MM.1S (cell line): ENCODE measurements at regions not wholly inside any gene's neighbourhood (a gene's known extent, or its start where the extent isn't known, plus 50 kb on each side); places are given as distances from the start of the nearest gene placed in this dataset.

ENCODE experiments used
- DNase-seq: peaks from one replicate; pipeline ENCODE4 v3.0.0-alpha.2; 2015
- H2AFZ ChIP-seq: fragments of 300-600 bp; sonication (generic); 2 replicates; pipeline ENCODE4 v1.6.0; 2016; ENCODE audit warnings: antibody characterized with exemption, low read length
- H3F3A ChIP-seq: fragments of 300-600 bp; sonication (generic); 2 replicates; pipeline ENCODE4 v1.6.1; 2016; ENCODE audit warnings: mild to moderate bottlenecking, antibody characterized with exemption, low read length, moderate library complexity, mixed read lengths; ENCODE audit not compliant: insufficient read depth
- H3K27ac ChIP-seq: fragments of 300-600 bp; sonication (generic); 2 replicates; pipeline ENCODE4 v1.5.1; 2016; ENCODE audit warnings: mild to moderate bottlenecking, low read length
- H3K27me3 ChIP-seq: fragments of 300-600 bp; sonication (generic); replicated peaks from 2 replicates; pipeline ENCODE4 v1.6.0; 2016; ENCODE audit warnings: low read length; ENCODE audit not compliant: insufficient read depth
- H3K36me3 ChIP-seq: fragments of 300-600 bp; sonication (generic); replicated peaks from 2 replicates; pipeline ENCODE4 v1.6.1; 2016; ENCODE audit warnings: mild to moderate bottlenecking, low read length, mixed read lengths; ENCODE audit not compliant: insufficient read depth
- H3K4me1 ChIP-seq: fragments of 300-600 bp; sonication (generic); 2 replicates; pipeline ENCODE4 v1.6.1; 2016; ENCODE audit warnings: low read length, mixed read lengths
- H3K4me2 ChIP-seq: fragments of 300-600 bp; sonication (generic); 2 replicates; pipeline ENCODE4 v1.6.0; 2016; ENCODE audit warnings: low read depth, low read length
- H3K4me3 ChIP-seq: fragments of 300-600 bp; sonication (generic); 2 replicates; pipeline ENCODE4 v1.5.1; 2016; ENCODE audit warnings: low read length, mixed read lengths
- H3K79me2 ChIP-seq: fragments of 300-600 bp; sonication (generic); 2 replicates; pipeline ENCODE4 v1.6.1; 2016; ENCODE audit warnings: mixed run types, low read length, mixed read lengths
- H3K9ac ChIP-seq: fragments of 300-600 bp; sonication (generic); 2 replicates; pipeline ENCODE4 v1.6.1; 2016; ENCODE audit warnings: low read length, mixed read lengths
- H3K9me2 ChIP-seq: fragments of 300-600 bp; sonication (generic); replicated peaks from 2 replicates; pipeline ENCODE4 v1.6.1; 2016; ENCODE audit warnings: mild to moderate bottlenecking, low read length, mixed read lengths; ENCODE audit not compliant: insufficient read depth
- H3K9me3 ChIP-seq: fragments of 300-600 bp; sonication (generic); replicated peaks from 2 replicates; pipeline ENCODE4 v1.6.1; 2016; ENCODE audit warnings: mild to moderate bottlenecking, low read length, mixed read lengths; ENCODE audit not compliant: insufficient read depth
- H4K20me1 ChIP-seq: fragments of 300-600 bp; sonication (generic); 2 replicates; pipeline ENCODE4 v1.6.1; 2016; ENCODE audit warnings: mild to moderate bottlenecking, low read length, moderate library complexity, mixed read lengths; ENCODE audit not compliant: insufficient read depth
- CTCF ChIP-seq: fragments of 300-600 bp; sonication (generic); IDR thresholded peaks from 2 replicates; pipeline ENCODE4 v1.5.1; 2016; ENCODE audit warnings: antibody characterized with exemption, low read length, mixed read lengths
- EZH2 ChIP-seq: fragments of 300-600 bp; sonication (generic); optimal IDR thresholded peaks from 2 replicates; pipeline ENCODE3; 2017; ENCODE audit warnings: low read depth, mild to moderate bottlenecking, antibody characterized with exemption, low read length, mixed read lengths
- EZH2phosphoT487 ChIP-seq: fragments of 300-600 bp; sonication (generic); IDR thresholded peaks from 2 replicates; pipeline ENCODE4 v1.6.1; 2018; ENCODE audit warnings: antibody characterized with exemption, low read length

- H3F3A ChIP-seq = no peaks in the 10 kb centered on the region
- H3K79me2 ChIP-seq = no peaks in the 10 kb centered on the region
- no peak overlapping the region for H3K4me2 ChIP-seq
- H3K36me3 ChIP-seq = no peaks in the 10 kb centered on the region
- H3K27me3 ChIP-seq = no peaks in the 10 kb centered on the region
- H3K4me1 ChIP-seq = no peaks in the 10 kb centered on the region
- no peaks in the 10 kb centered on the region for H3K9me3 ChIP-seq
- no peak overlapping the region for H3K9ac ChIP-seq
- no peaks in the 10 kb centered on the region for H4K20me1 ChIP-seq
- TF ChIP-seq EZH2 = no peak
- no peak for TF ChIP-seq EZH2phosphoT487
- no peak for TF ChIP-seq CTCF
- H3K4me3 ChIP-seq = no peak overlapping the region
- no peak overlapping the region for H3K27ac ChIP-seq
- H2AFZ ChIP-seq = no peak overlapping the region
- H3K9me2 ChIP-seq = no peaks in the 10 kb centered on the region
- no peak for DNase-seq
These were observed 241.0 kb downstream of the ADGRG6 start for GRCh38 chr6:142542704-142543233.

GRCh38 chr6:142543606-142544005 is 241.8 kb downstream of the ADGRG6 start:
- Histone ChIP-seq H2AFZ (no peak overlapping the region), H3K4me1 (no peaks in the 10 kb centered on the region), H3F3A (no peaks in the 10 kb centered on the region), H3K79me2 (no peaks in the 10 kb centered on the region), H3K27ac (no peak overlapping the region), H3K4me3 (no peak overlapping the region), H3K9me2 (no peaks in the 10 kb centered on the region), H3K9ac (no peak overlapping the region), H3K4me2 (no peak overlapping the region), H3K27me3 (no peaks in the 10 kb centered on the region), H3K36me3 (no peaks in the 10 kb centered on the region), H3K9me3 (no peaks in the 10 kb centered on the region), H4K20me1 (no peaks in the 10 kb centered on the region)
- no peak for DNase-seq
- TF ChIP-seq EZH2 (no peak), EZH2phosphoT487 (no peak)

DNA sequence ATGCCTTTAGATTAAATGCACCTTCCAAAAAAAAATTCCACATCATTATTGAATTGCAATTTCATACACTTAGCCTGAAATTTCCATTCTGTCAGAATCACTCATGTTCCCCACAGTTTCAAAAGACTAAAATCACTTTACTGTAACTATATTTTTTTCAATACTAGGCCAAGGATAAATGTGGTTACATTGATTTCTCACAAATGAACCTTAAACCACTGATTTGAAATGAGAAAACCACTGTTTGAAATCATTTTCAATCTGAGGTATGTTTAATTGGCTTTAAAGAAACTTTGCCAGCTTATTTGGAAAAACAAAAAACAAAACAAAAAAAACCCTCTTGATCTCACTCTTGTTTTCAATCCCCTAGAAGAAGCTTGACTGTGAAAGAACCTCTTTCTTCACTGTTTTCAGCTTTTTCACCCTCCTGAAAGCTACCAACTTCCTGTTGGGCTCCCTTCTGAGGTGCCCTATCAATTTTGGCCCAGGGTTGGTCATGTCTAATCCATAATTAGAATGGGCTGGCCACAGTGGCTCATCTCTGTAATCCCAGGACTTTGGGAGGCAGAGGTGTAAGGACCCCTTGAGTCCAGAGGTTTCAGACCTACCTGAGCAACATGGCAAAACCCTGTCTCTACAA is 242.5 kb downstream of the ADGRG6 start:
- no peak for DNase-seq
- H3K9ac ChIP-seq = no peak overlapping the region
- H4K20me1 ChIP-seq = no peaks in the 10 kb centered on the region
- H3K27me3 ChIP-seq = no peaks in the 10 kb centered on the region
- TF ChIP-seq EZH2phosphoT487 (no peak), EZH2 (no peak), CTCF (no peak)
- H3K4me3 ChIP-seq = no peak overlapping the region
- H3K36me3 ChIP-seq = no peaks in the 10 kb centered on the region
- no peaks in the 10 kb centered on the region for H3F3A ChIP-seq
- H2AFZ ChIP-seq = no peak overlapping the region
- H3K27ac ChIP-seq = no peak overlapping the region
- no peaks in the 10 kb centered on the region for H3K79me2 ChIP-seq
- H3K4me1 ChIP-seq = no peaks in the 10 kb centered on the region
- H3K9me2 ChIP-seq = no peaks in the 10 kb centered on the region
- no peak overlapping the region for H3K4me2 ChIP-seq
- no peaks in the 10 kb centered on the region for H3K9me3 ChIP-seq

- no peaks in the 10 kb centered on the region for H3K9me3 ChIP-seq
- H2AFZ ChIP-seq = no peak overlapping the region
- no peak overlapping the region for H3K9ac ChIP-seq
- DNase-seq = no peak
- H4K20me1 ChIP-seq = no peaks in the 10 kb centered on the region
- H3K9me2 ChIP-seq = no peaks in the 10 kb centered on the region
- TF ChIP-seq EZH2phosphoT487 = no peak
- TF ChIP-seq EZH2 = no peak
- no peak for TF ChIP-seq CTCF
- H3K79me2 ChIP-seq = no peaks in the 10 kb centered on the region
- H3K4me2 ChIP-seq = no peak overlapping the region
- no peaks in the 10 kb centered on the region for H3F3A ChIP-seq
- no peaks in the 10 kb centered on the region for H3K27me3 ChIP-seq
- no peaks in the 10 kb centered on the region for H3K4me1 ChIP-seq
- no peak overlapping the region for H3K27ac ChIP-seq
- no peaks in the 10 kb centered on the region for H3K36me3 ChIP-seq
- H3K4me3 ChIP-seq = no peak overlapping the region
These were observed 243.3 kb downstream of the ADGRG6 start for GRCh38 chr6:142545147-142545546.
